Type B pancreatic cell (in vitro differentiated cells): ENCODE measurements at regions not wholly inside any gene's neighbourhood (a gene's known extent, or its start where the extent isn't known, plus 50 kb on each side); places are given as distances from the start of the nearest gene placed in this dataset.
"Not testable (repeated sequence)": the region's sequence is repeated elsewhere in the genome, so short reads cannot be mapped to it uniquely, and the experiment has no call there.

Source experiments
- DNase-seq: peaks from one replicate; pipeline ENCODE4 v3.0.0; 2021; ENCODE audit warnings: mixed read lengths; ENCODE audit not compliant: unreplicated experiment; ENCODE audit errors: extremely low spot score
- H3K27ac Mint-ChIP-seq: 2 replicates; pipeline ENCODE4 v1.8.0; 2021; ENCODE audit warnings: mild to moderate bottlenecking, mixed read lengths
- H3K27me3 Mint-ChIP-seq: 2 replicates; pipeline ENCODE4 v1.8.0; 2021; ENCODE audit warnings: mixed read lengths
- H3K36me3 Mint-ChIP-seq: 2 replicates; pipeline ENCODE4 v1.8.0; 2021; ENCODE audit warnings: mixed read lengths
- H3K4me1 Mint-ChIP-seq: one replicate; pipeline ENCODE4 v1.8.0; 2021; ENCODE audit warnings: mixed read lengths; ENCODE audit not compliant: unreplicated experiment
- H3K4me3 Mint-ChIP-seq: 2 replicates; pipeline ENCODE4 v1.8.0; 2021; ENCODE audit warnings: mild to moderate bottlenecking, mixed read lengths
- H3K9me3 Mint-ChIP-seq: 2 replicates; pipeline ENCODE4 v1.8.0; 2021; ENCODE audit warnings: mixed read lengths
- CTCF ChIP-seq: fragments of 200-600 bp; sonication (generic); conservative IDR thresholded peaks from 2 replicates; pipeline ENCODE4 v1.5.0; 2021; ENCODE audit warnings: antibody characterized with exemption, mild to moderate bottlenecking

GRCh38 chr6:835476-836160, 142.7 kb upstream of the EXOC2 start:
- no peaks in the 10 kb centered on the region for H3K36me3 Mint-ChIP-seq
- no peak for TF ChIP-seq CTCF
- H3K4me3 Mint-ChIP-seq: no peak overlapping the region
- no peak overlapping the region for H3K27ac Mint-ChIP-seq
- H3K4me1 Mint-ChIP-seq: no peaks in the 10 kb centered on the region
- H3K27me3 Mint-ChIP-seq: peaks cover 8% of the 10 kb centered on the region
- H3K9me3 Mint-ChIP-seq: peaks cover 11% of the 10 kb centered on the region
- no peak for DNase-seq

- Mint-ChIP-seq H3K27me3 (peaks cover 13% of the 10 kb centered on the region), H3K9me3 (peaks cover 5% of the 10 kb centered on the region), H3K27ac (no peak overlapping the region), H3K4me3 (no peak overlapping the region), H3K36me3 (no peaks in the 10 kb centered on the region), H3K4me1 (peaks cover under 1% of the 10 kb centered on the region)
- no peak for DNase-seq
- TF ChIP-seq CTCF: no peak
These were observed 141.9 kb upstream of the EXOC2 start for GRCh38 chr6:834866-835265.

GRCh38 chr6:834190-834589, 141.3 kb upstream of the EXOC2 start:
- no peak for TF ChIP-seq CTCF
- H3K27me3 Mint-ChIP-seq: peaks cover 14% of the 10 kb centered on the region
- no peak overlapping the region for H3K4me3 Mint-ChIP-seq
- no peak for DNase-seq
- no peaks in the 10 kb centered on the region for H3K36me3 Mint-ChIP-seq
- peaks cover 4% of the 10 kb centered on the region for H3K4me1 Mint-ChIP-seq
- no peak overlapping the region for H3K27ac Mint-ChIP-seq
- H3K9me3 Mint-ChIP-seq: peaks cover 5% of the 10 kb centered on the region

- not testable (repeated sequence) for H3K36me3 Mint-ChIP-seq, H3K9me3 Mint-ChIP-seq, DNase-seq
These were observed 139.9 kb upstream of the EXOC2 start for GRCh38 chr6:832804-833203.

GRCh38 chr6:830667-831327, 137.9 kb upstream of the EXOC2 start:
- H3K4me1 Mint-ChIP-seq: peaks cover 4% of the 10 kb centered on the region
- H3K36me3 Mint-ChIP-seq: no peaks in the 10 kb centered on the region
- no peak overlapping the region for H3K27ac Mint-ChIP-seq
- no peak for TF ChIP-seq CTCF
- H3K27me3 Mint-ChIP-seq: peaks cover 12% of the 10 kb centered on the region
- H3K4me3 Mint-ChIP-seq: no peak overlapping the region
- H3K9me3 Mint-ChIP-seq: peaks cover 8% of the 10 kb centered on the region
- DNase-seq: no peak

More at GRCh38 chr6:832804-833203, 139.9 kb upstream of the EXOC2 start:
- not testable (repeated sequence) for H3K27ac Mint-ChIP-seq, H3K4me3 Mint-ChIP-seq, H3K4me1 Mint-ChIP-seq
- peaks cover 15% of the 10 kb centered on the region for H3K27me3 Mint-ChIP-seq

- Mint-ChIP-seq H3K36me3 (no peaks in the 10 kb centered on the region), H3K4me3 (no peak overlapping the region), H3K27ac (no peak overlapping the region), H3K27me3 (peaks cover 12% of the 10 kb centered on the region), H3K4me1 (peaks cover 4% of the 10 kb centered on the region), H3K9me3 (peaks cover 15% of the 10 kb centered on the region)
- TF ChIP-seq CTCF: no peak
- no peak for DNase-seq
These were observed 136.7 kb upstream of the EXOC2 start for GRCh38 chr6:829656-830055.
